ENCODE measurements at regions not wholly inside any gene's neighbourhood (a gene's known extent, or its start where the extent isn't known, plus 50 kb on each side); places are given as distances from the start of the nearest gene placed in this dataset.
"Not testable (repeated sequence)": the region's sequence is repeated elsewhere in the genome, so short reads cannot be mapped to it uniquely, and the experiment has no call there.

DNA sequence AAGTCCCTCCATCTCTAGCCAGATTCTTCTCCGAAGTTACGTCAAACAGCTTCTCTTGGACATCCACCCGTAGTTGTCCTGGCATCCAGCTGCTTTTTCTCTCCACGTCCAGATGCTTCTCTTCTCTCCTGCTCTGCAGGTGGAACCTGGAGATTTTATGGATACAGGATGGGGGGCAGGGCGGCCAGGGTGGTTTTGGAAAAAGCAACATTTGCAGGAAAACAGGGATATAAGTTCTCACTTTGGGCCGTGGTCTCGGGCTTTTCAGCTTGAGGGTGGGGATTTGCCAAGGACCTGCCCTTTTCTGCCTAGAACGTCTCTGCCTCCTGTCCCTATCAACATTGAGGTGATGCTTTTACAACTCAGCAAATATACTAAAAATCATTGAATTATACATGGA lies 1941.6 kb upstream of the C9orf72 start:
- no peak for DNase-seq (ENCODE audit: low read depth in 2 of 2)

DNA sequence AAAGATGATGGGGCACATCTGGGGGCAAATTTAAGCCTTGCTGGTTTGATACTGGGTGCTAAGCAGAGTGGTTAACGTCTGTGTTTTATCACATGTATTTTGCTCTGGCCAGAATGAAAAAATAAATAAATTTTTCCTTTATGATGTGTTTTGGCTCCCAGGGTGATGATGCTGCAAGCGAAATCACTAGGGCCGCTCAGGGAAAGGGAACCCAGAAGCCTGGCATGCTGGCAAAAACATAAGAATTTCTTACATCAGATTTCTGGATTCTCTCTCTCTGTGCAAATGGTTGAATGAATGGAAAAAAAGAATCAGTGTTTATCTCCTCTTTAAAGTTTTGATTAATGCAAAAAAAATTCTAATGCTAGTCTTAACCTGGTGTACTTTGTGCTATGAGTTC lies 1975.2 kb upstream of the C9orf72 start:
- DNase-seq (ENCODE audit: low read depth in 2 of 2): no peak

DNA sequence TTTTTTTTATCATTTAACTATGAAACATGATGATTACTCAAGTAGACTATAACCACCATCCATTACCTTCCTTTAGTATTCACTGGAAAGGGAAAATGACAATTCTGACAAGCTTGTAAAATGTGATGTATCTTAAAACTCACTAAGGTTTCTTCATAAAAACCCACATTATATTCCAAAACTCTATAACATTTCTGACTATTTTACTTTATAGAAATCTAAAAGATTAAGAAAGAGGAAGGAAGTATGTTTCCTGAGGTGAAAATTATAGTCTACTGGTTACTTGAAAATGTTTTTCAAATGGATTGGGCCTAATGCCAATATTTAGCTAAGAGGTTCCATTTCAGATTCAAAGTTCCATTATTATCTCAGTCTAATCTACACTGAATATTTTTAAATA lies 1982.2 kb upstream of the C9orf72 start:
- DNase-seq (ENCODE audit: low read depth in 2 of 2): no peak

DNA sequence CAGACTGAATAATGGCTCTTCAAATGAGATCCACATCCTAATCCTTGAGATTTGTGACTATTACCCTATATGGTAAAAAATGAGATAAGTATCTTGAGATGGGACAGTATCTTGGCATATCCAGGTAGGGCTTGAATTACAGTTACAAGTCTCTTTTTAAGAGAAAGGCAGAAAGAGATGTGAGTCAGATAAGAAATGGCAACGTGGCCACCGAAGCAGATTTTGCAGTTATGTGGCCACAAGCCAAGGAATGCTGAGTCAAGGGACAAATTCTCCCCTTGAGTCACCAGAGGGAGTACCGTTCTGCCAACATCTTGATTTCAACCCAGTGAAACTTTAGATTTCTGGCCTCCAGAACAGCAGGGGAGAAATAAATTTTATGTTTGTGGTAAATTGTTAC lies 1983.0 kb upstream of the C9orf72 start:
- DNase-seq (ENCODE audit: low read depth in 2 of 2): no peak

DNA sequence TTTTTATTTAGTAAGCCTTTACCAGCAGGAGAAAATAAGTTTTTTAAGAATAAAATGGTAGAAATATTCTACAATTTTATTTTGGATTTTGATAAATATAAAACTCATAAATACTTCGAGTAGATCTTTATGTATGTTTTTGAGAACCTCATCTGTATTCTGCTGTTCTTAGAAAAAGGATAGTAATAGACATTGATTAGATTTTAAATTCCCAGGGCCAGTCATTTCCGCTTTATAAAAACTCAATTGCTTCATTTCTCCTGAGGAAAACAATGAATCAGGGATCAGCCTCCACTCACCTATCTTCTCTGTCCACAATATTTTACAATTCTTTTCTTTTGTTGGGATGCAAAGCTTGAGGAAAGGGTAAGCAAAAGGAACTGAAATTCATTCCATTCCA lies 1983.5 kb upstream of the C9orf72 start:
- DNase-seq (ENCODE audit: low read depth in 2 of 2): no peak

DNA sequence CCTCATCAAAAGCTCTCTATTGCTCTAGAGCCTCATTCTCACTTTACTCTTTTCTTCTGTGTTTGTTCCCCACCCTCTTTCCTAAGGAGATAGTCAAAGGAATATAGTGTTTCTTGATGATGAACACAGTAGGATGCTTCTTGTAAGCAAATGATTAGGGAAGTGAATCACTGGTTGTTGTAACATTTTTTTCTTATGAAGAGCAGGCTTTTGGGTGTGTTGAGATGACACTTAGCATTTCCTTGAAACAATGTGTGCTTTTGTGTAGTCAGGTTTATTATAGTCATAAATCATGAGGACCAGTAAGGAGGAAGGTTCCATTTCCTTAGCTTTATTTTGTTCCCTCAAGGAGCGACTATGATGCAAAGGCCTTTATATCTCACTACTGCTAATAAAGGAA lies 1991.3 kb upstream of the C9orf72 start:
- no peak for DNase-seq (ENCODE audit: low read depth in 2 of 2)

DNA sequence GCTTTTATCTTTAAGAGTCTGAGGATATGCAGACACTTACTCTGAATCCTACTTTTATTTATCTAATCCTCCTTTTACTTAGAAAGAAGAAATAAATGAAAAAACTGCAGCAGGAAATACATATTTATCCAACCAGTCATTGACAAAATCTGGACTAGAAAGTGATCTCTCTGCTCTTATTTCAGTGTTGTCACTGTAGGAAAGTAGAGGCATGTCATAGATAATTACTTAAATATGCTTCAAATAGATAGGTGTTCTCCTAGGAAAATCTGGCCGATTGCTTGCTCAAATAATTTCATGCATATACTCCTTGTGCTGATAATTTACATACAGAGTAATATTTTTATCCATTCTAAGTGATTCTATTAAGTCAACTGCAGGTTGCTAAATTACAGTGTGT lies 2001.9 kb upstream of the C9orf72 start:
- DNase-seq (ENCODE audit: low read depth in 2 of 2): no peak

DNA sequence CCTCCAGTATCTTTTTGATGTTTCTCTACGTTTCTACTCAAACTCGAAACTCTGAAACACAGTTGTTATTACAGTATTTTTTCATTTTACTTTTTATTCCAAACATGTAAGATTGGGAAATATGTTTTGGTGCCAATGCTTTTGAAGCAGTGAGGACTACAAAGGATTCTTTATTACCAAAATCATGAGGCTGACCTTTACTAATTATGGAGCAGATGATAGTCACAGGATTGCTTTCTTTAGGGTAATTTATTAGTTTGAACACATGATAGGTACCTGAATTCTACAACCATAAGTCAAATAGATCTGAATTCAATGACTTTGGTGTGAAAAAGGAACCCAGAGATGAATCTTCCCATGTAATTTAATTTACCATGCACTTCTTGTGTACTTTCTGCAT lies 2015.1 kb upstream of the C9orf72 start:
- DNase-seq (ENCODE audit: low read depth in 2 of 2): no peak

DNA sequence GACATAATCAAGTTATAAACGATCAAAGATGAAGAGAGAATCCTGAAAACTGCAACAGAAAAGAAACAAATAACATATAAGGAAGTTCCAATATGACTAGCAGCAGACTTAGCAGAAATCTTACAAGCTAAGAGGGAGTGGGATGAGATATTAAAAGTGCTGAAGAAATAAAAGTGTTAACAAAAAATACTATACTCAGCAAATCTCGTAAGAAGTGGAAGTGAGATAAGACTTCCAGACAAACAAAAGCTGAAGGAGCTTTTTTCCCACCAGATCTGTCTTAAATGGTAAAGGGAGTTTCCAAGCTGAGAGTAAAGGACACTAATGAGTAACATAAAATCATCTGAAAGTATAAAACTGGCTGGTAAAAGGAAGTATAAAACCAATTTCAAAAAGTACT lies 2036.0 kb upstream of the C9orf72 start:
- no peak for DNase-seq (ENCODE audit: low read depth in 2 of 2)

DNA sequence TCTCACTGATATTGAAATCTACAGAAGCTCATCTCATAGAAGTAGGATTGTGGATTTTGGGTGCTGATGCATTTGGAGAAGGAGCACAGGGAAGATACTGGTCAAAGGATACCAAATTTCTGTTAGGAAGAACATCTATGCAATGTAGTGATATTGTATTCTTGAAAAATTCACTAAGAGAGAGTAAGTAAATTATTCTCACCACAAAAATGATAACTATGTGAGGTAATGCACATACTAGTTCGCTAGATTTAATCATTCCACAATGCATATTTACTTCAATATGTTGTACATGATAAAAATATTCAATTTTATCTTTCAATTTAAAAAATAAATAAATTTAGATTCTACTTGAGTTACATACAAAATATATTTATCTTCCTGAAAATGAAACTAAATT lies 2040.5 kb upstream of the C9orf72 start:
- no peak for DNase-seq (ENCODE audit: low read depth in 2 of 2)

DNA sequence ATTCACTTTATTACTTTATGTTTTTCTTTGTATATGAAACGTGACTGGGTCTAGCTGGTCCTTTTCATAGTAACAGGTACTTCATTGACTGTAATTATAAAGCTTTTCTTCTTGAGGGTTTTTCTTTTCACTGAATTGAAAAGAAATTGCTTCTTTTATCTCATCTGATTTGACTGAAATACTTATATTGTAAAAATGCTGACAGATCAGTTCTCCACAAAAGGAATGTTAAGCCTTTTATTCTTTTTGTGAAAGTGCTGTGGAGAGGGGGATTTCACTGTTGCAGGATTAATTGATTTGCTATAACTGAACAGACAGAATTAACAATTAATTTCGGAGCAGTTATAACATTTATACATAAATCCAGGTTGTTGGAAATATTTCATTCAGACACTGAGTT lies 2043.6 kb upstream of the C9orf72 start:
- DNase-seq (ENCODE audit: low read depth in 2 of 2): no peak

DNA sequence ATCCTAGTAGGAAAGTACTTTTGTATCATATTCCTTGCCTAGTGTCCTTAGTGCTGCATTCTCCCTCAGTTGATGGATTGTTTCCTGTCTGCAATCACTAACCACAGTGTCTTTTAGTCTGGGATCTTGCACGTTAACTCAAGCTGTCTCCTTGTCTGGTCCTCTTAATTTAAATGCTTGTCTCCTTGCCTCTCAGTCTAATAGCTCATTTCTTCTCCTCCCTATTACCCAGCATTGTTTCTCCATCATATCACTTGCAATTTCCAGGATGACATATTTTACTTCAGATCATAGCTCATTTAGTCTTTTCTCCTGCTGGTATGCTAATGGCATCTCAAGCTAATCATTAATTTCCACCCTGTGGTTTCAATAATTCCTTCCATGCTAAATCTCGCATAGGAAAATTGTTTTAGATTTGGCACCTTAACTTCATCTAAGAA lies 2052.0 kb upstream of the C9orf72 start:
- DNase-seq (ENCODE audit: low read depth in 2 of 2): no peak

DNA sequence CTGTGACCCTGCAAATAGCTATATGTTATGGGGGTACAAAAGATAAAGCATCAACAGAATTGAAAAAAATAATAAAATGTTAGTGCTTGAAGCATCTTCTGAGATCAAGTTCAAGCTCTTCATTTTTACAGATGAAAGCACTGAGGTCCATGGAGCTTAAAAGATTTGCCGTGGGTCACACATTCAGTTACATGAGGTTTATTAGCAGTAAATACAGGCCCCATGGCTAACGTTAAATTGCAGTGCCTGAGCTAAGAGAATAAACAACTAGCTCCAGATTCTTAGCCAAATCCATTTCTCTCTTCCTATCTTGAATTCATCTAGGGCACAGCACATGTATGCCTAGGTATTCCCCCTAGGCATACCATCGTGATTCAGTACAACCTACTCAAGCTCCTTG lies 2052.7 kb upstream of the C9orf72 start:
- DNase-seq (ENCODE audit: low read depth in 2 of 2): no peak

DNA sequence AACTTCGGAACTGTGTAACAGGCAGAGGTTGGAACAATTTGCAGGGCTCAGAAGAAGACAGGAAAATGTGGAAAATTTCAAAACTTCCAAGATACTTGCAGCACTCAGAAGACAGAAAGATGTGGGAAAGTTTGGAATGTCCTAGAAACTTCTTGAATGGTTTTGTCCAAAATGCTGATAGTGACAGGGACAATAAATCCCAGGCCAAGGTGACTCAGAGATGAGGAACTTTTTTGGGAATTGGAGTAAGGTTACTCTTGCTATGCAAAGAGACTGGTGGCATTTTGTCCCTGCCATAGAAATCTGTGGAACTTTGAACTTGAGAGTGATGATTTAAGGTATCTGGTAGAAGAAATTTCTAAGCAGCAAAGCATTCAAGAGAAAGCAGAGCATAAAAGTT lies 2055.6 kb upstream of the C9orf72 start:
- not testable (repeated sequence) for DNase-seq (ENCODE audit: low read depth in 2 of 2)

DNA sequence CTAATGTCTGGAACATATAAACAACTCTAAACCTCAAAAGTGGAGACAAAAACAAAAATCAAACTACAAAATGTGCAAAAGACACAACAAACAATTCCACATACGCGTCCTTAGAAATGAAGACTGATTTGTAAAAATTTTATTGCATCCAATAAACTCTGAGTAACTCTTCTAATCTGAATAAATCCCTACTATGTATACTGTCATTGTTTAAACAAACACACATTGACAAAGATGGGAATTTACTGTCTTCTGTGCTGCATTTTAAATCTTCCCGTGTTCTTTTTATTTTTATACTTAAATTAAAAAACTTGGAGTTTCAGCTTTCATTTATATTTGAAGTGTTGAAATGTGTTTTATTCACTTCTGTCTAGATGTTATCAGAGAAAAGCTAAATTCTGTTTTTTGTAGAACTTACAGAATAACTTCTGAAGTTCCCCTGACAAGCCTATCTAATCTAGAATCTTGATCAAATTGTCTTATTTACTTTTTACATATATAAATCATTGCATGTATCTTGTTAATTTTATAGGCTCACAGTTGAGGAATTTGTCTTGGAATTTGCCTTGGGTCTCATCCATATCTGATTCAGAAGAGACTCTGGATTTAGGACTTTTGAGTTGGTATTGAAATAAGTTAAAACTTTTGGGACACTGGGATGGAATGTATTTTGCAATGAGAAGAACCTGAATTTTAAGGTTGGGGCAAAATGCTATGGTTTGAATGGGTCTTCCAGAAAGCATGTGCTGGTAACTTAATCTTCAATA lies 2064.4 kb upstream of the C9orf72 start:
- no peak for DNase-seq (ENCODE audit: low read depth in 2 of 2)

DNA sequence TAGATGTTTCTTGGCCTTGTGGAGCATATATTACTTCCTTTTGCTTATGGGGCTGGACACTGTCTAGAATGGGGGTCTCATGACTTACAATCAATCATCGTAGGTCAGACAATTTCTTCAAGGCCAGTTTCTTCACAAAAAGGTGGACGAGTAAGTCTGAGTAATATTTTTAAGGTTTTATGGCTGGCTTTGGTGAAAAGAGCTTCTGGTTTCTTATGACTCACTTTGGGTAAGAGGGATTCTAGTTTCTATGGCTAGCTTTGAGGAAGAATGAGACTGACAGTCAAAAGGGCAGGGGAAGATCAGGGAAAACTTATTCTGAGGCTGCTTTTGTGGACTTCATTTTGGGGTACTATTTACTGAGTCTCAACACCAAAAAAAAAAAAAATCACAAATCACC lies 2067.2 kb upstream of the C9orf72 start:
- DNase-seq (ENCODE audit: low read depth in 2 of 2): no peak

DNA sequence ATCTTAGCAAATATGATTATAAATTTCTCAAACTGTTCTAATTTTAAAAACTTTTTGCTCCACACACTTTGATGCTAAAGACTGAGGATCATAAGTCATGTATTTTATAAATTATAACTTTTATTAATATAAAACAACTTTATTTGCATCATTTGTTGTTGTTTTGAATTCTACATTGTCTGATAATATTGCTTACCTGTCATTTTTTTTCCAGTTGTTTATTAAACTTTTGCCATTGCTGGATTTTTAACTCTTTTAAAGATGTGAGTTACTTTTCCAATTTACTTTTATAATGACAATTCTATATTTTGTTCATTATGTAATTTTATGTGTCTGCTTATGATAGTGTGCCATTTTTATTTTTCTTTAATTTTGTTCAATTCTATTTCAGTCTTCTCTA lies 2071.2 kb upstream of the C9orf72 start:
- DNase-seq (ENCODE audit: low read depth in 2 of 2): no peak

DNA sequence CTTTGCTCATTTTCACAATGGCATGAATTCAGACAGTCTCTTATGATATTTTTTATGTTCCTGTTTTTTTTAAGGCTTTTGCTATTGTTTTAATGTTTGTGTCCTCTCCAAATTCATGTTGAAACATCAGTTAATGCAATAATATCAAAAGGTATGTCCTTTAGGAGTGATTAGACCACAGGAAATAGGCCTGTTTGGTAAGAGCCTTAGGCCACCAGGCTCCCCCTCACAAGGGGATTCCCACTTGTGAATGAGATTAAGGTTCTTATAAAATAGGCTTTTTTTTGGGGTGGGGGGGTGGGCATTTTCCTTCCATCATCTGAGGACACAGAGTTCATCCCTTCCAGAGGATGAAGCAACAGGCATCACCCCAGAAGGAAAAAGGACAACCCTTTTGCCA lies 2074.2 kb upstream of the C9orf72 start:
- no peak for DNase-seq (ENCODE audit: low read depth in 2 of 2)

DNA sequence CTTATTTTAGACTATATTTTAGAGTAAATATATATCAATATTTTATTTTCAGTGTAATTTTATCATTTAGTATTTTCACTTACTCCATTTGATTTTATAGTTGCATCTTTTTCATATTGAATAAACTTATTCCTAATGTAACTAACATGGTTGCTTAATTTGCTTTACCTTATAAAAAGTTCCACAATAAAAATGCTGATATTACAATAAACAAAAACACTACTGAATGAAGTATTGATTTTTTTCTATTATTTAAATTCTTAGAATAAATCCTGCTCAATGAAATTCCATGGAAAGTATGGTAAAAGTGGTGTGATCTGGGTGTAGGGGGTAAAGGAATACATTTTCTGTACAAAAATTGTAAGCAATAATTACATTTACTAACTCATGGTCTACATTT lies 2074.9 kb upstream of the C9orf72 start:
- no peak for DNase-seq (ENCODE audit: low read depth in 2 of 2)

DNA sequence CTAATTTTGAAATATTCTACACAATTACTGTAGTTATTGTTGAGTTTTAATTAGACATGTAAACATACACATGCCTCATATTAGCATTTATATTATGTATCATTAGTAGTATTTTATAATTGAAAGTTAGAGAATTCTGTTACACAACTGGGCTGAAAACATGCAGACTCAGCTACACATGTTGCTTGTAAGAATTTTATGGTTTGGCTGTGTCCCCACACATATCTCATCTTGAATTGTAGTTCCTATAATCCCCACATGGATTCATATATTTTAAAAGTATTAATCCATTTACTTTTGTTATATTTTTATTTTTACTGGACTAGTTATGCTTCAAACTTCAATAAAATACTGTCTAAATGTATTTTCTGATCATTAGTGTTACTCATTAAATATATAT lies 2075.3 kb upstream of the C9orf72 start:
- no peak for DNase-seq (ENCODE audit: low read depth in 2 of 2)

DNA sequence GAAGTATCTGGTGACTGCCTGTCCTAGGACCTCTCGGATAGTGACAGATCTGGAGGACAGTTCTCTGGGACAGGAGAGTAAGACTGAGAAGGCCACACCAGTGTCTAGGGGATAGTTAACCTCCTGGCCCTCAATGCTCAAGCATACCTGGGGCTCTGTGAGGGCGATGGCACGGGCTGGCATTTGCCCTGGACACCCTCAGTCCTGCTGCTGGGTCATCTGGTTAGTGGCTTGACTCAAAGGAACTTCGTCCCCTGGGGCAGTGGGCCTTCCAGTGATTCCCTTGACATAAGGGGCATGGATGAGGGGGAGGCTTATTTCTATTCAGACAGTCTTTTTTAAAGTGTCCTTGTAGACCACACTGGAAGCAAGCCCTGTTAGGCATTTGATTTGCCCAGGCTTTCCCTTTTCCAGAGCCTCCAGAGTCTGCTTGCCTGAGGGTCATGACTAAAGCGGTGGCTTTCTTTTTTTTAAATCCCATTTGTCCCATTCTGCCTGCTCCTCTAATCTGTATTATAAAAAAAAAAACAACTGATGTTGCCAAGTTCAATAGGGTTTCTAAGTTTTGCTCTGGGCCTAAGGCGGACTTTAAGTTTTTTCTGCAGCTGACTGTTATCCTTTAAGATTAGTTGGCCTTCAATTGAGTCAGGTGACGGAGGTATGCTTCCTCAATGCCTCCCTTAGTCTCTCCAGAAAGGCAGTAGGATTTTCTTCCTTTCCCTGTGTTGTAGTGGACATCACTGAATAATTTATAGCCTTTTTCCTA lies 2083.5 kb upstream of the C9orf72 start:
- no peak for DNase-seq (ENCODE audit: low read depth in 2 of 2)

DNA sequence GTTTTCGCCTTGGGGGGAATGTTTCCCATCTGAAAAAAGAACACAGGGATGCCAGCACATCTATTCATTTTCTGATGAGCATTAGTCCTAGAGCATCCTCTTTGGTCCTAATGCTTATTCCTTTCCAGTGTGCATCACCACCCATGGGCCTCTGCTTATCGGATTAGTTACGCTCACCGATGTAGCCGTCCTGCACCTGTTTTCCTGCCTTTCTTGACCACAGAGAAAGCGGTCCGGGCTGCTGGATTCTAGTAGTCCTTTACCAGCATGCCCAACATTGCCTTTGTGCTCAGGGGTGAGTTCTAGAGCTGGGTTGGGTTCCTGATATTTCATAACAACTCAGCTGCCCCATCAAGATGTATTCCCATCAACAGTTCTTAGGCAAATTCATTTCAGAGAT lies 2084.5 kb upstream of the C9orf72 start:
- DNase-seq (ENCODE audit: low read depth in 2 of 2): no peak

DNA sequence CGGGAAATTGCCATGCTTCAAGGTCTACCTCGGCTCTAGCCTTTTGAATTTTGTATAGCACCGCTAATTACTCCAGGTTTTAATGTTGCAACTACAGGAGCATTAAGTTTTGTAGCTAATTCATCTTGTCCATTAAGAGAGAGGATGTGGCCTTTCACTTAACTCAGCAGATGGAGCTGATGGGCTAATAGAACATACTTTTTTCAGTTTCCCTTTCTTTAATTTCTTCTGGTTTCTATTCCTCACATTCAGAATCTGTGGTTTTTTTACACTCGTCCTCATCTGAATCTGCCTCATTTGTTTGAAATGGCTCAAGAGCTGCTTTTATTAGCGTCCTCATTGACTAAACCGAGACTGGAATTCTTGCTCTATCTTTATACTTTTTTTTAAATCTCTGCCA lies 2085.7 kb upstream of the C9orf72 start:
- no peak for DNase-seq (ENCODE audit: low read depth in 2 of 2)

DNA sequence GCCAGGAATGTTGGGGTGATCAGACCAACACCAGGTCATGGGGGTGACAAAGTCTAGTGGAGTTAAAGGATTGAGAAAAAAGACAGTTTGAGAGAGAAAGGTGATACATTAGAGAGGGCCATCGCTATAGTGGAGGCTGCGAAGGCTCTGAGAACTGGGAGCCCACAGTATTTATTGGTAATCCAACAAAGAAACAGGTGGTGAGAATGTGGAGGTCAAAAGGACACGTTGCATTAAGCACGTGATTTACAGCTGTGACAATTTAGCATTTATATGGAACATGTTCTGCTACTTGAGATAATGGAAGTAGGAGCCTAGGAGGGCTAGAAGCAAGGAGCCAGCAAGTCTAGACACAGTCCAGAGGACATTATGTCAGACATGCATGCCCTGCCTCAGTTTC lies 2086.5 kb upstream of the C9orf72 start:
- DNase-seq (ENCODE audit: low read depth in 2 of 2): no peak
